ENCODE measurements at regions not wholly inside any gene's neighbourhood (a gene's known extent, or its start where the extent isn't known, plus 50 kb on each side); places are given as distances from the start of the nearest gene placed in this dataset.

DNA sequence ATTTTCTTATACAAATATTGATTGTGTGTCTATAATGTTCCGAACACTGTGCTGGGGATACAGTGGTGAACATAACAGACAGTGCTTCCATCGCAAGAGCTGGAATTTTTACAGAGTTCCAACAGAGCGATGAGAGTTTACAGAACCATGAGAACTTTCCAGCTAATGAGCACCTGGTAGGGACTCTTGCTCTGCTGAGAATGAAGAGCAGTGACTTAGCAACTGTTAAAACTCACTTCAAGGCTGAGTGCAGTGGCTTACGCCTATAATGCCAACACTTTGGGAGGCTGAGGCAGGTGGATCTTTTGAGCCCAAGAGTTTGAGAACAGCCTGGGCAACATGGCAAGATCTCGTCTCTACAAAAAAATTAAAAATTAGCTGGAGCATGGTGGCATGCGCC is 113.8 kb upstream of the DIO2 start:
- TF ChIP-seq CTCF (IDR thresholded peaks at IDR 0.05; ENCODE audit: insufficient read depth, low read length, poor library complexity, severe bottlenecking) (no peak), EZH2phosphoT487 (conservative IDR thresholded peaks at IDR 0.05; ENCODE audit: low read length) (no peak)
